ENCODE measurements at regions not wholly inside any gene's neighbourhood (a gene's known extent, or its start where the extent isn't known, plus 50 kb on each side); places are given as distances from the start of the nearest gene placed in this dataset.

- H2BK5ac ChIP-seq (ENCODE audit: low read depth, low read length, poor library complexity) = no peak overlapping the region
- H4K12ac ChIP-seq (ENCODE audit: low read depth, low read length) = no peak overlapping the region
- H2BK120ac ChIP-seq (ENCODE audit: insufficient read depth, low read length, poor library complexity) = no peak overlapping the region
- H3K4ac ChIP-seq (ENCODE audit: low read depth, low read length) = no peak overlapping the region
- no peaks in the 10 kb centered on the region for H3K79me2 ChIP-seq (ENCODE audit: control insufficient read depth, insufficient read depth, low read length, poor library complexity)
- DNase-seq = no peak
- H3K27ac ChIP-seq (ENCODE audit: low read depth, low read length) = no peak overlapping the region
- H2AFZ ChIP-seq (ENCODE audit: insufficient read depth, low read length, poor library complexity) = no peak overlapping the region
- H3K79me1 ChIP-seq (ENCODE audit: low read length) = no peaks in the 10 kb centered on the region
- H4K91ac ChIP-seq (ENCODE audit: low read depth, low read length) = no peak overlapping the region
- no peaks in the 10 kb centered on the region for H3K27me3 ChIP-seq (ENCODE audit: insufficient read depth, low read length)
- no peak overlapping the region for H3K4me3 ChIP-seq (ENCODE audit: low read depth, low read length)
- no peak overlapping the region for H4K8ac ChIP-seq (ENCODE audit: low read depth, low read length)
- no CpG with 5 or more reads among the region's 3 CpGs for WGBS (ENCODE audit: extremely low coverage, insufficient coverage, insufficient read length)
- no peak overlapping the region for H3K4me2 ChIP-seq (ENCODE audit: low read length)
- H3K18ac ChIP-seq (ENCODE audit: low read length) = no peak overlapping the region
- no peak overlapping the region for H2BK12ac ChIP-seq (ENCODE audit: low read length)
- no peaks in the 10 kb centered on the region for H3K9me3 ChIP-seq (ENCODE audit: insufficient read depth, low read depth, low read length)
- no peak overlapping the region for H3K9ac ChIP-seq (ENCODE audit: low read length)
- no peak overlapping the region for H2AK5ac ChIP-seq (ENCODE audit: low read length)
- no peak overlapping the region for H3K14ac ChIP-seq (ENCODE audit: low read length)
- H3K4me1 ChIP-seq (ENCODE audit: control insufficient read depth in 1 of 2, insufficient read depth in 2 of 2, low read length in 2 of 2) = no peaks in the 10 kb centered on the region
- no peaks in the 10 kb centered on the region for H3K36me3 ChIP-seq (ENCODE audit: control insufficient read depth in 1 of 2, insufficient read depth in 2 of 2, low read length in 2 of 2)
- H3K23ac ChIP-seq (ENCODE audit: low read length) = no peak overlapping the region
Measured at GRCh38 chr6:74927299-74927698, 278.6 kb downstream of the COL12A1 start.

- H3K36me3 ChIP-seq (ENCODE audit: control insufficient read depth in 1 of 2, insufficient read depth in 2 of 2, low read length in 2 of 2) = no peaks in the 10 kb centered on the region
- no CpG with 5 or more reads among the region's 5 CpGs for WGBS (ENCODE audit: extremely low coverage, insufficient coverage, insufficient read length)
- no peak overlapping the region for H4K8ac ChIP-seq (ENCODE audit: low read depth, low read length)
- H4K91ac ChIP-seq (ENCODE audit: low read depth, low read length) = no peak overlapping the region
- H2AFZ ChIP-seq (ENCODE audit: insufficient read depth, low read length, poor library complexity) = no peak overlapping the region
- H3K79me1 ChIP-seq (ENCODE audit: low read length) = no peaks in the 10 kb centered on the region
- H3K9ac ChIP-seq (ENCODE audit: low read length) = no peak overlapping the region
- no peak overlapping the region for H2BK120ac ChIP-seq (ENCODE audit: insufficient read depth, low read length, poor library complexity)
- no peak overlapping the region for H3K4me2 ChIP-seq (ENCODE audit: low read length)
- no peak overlapping the region for H3K18ac ChIP-seq (ENCODE audit: low read length)
- DNase-seq = no peak
- H3K4me1 ChIP-seq (ENCODE audit: control insufficient read depth in 1 of 2, insufficient read depth in 2 of 2, low read length in 2 of 2) = no peaks in the 10 kb centered on the region
- H3K79me2 ChIP-seq (ENCODE audit: control insufficient read depth, insufficient read depth, low read length, poor library complexity) = no peaks in the 10 kb centered on the region
- no peak overlapping the region for H3K14ac ChIP-seq (ENCODE audit: low read length)
- no peaks in the 10 kb centered on the region for H3K27me3 ChIP-seq (ENCODE audit: insufficient read depth, low read length)
- H3K4ac ChIP-seq (ENCODE audit: low read depth, low read length) = no peak overlapping the region
- no peak overlapping the region for H2BK5ac ChIP-seq (ENCODE audit: low read depth, low read length, poor library complexity)
- no peak overlapping the region for H3K23ac ChIP-seq (ENCODE audit: low read length)
- no peak overlapping the region for H4K12ac ChIP-seq (ENCODE audit: low read depth, low read length)
- no peak overlapping the region for H2AK5ac ChIP-seq (ENCODE audit: low read length)
- H3K27ac ChIP-seq (ENCODE audit: low read depth, low read length) = no peak overlapping the region
- no peak overlapping the region for H2BK12ac ChIP-seq (ENCODE audit: low read length)
- H3K4me3 ChIP-seq (ENCODE audit: low read depth, low read length) = no peak overlapping the region
- H3K9me3 ChIP-seq (ENCODE audit: insufficient read depth, low read depth, low read length) = no peaks in the 10 kb centered on the region
Measured at GRCh38 chr6:74925683-74926082, 280.2 kb downstream of the COL12A1 start.

GRCh38 chr6:74914888-74915287 is 291.0 kb downstream of the COL12A1 start:
- Histone ChIP-seq H4K91ac (ENCODE audit: low read depth, low read length) (no peak overlapping the region), H2BK12ac (ENCODE audit: low read length) (no peak overlapping the region), H3K36me3 (ENCODE audit: control insufficient read depth in 1 of 2, insufficient read depth in 2 of 2, low read length in 2 of 2) (no peaks in the 10 kb centered on the region), H3K18ac (ENCODE audit: low read length) (no peak overlapping the region), H2AK5ac (ENCODE audit: low read length) (no peak overlapping the region), H3K23ac (ENCODE audit: low read length) (no peak overlapping the region), H3K4ac (ENCODE audit: low read depth, low read length) (no peak overlapping the region), H3K27me3 (ENCODE audit: insufficient read depth, low read length) (no peaks in the 10 kb centered on the region), H2BK5ac (ENCODE audit: low read depth, low read length, poor library complexity) (no peak overlapping the region), H3K4me1 (ENCODE audit: control insufficient read depth in 1 of 2, insufficient read depth in 2 of 2, low read length in 2 of 2) (no peaks in the 10 kb centered on the region), H3K9ac (ENCODE audit: low read length) (no peak overlapping the region), H3K79me2 (ENCODE audit: control insufficient read depth, insufficient read depth, low read length, poor library complexity) (no peaks in the 10 kb centered on the region), H3K4me3 (ENCODE audit: low read depth, low read length) (no peak overlapping the region), H3K27ac (ENCODE audit: low read depth, low read length) (no peak overlapping the region), H4K8ac (ENCODE audit: low read depth, low read length) (no peak overlapping the region), H3K4me2 (ENCODE audit: low read length) (no peak overlapping the region), H2BK120ac (ENCODE audit: insufficient read depth, low read length, poor library complexity) (no peak overlapping the region), H2AFZ (ENCODE audit: insufficient read depth, low read length, poor library complexity) (no peak overlapping the region), H4K12ac (ENCODE audit: low read depth, low read length) (no peak overlapping the region), H3K79me1 (ENCODE audit: low read length) (no peaks in the 10 kb centered on the region), H3K9me3 (ENCODE audit: insufficient read depth, low read depth, low read length) (no peaks in the 10 kb centered on the region), H3K14ac (ENCODE audit: low read length) (no peak overlapping the region)
- WGBS (ENCODE audit: extremely low coverage, insufficient coverage, insufficient read length) = no CpG with 5 or more reads among the region's 3 CpGs
- DNase-seq = no peak

- no peaks in the 10 kb centered on the region for H3K27me3 ChIP-seq (ENCODE audit: insufficient read depth, low read length)
- DNase-seq = no peak
- no peak overlapping the region for H4K12ac ChIP-seq (ENCODE audit: low read depth, low read length)
- no peak overlapping the region for H2BK12ac ChIP-seq (ENCODE audit: low read length)
- no peak overlapping the region for H2BK5ac ChIP-seq (ENCODE audit: low read depth, low read length, poor library complexity)
- no peak overlapping the region for H2BK120ac ChIP-seq (ENCODE audit: insufficient read depth, low read length, poor library complexity)
- H3K9ac ChIP-seq (ENCODE audit: low read length) = no peak overlapping the region
- H3K27ac ChIP-seq (ENCODE audit: low read depth, low read length) = no peak overlapping the region
- no peaks in the 10 kb centered on the region for H3K9me3 ChIP-seq (ENCODE audit: insufficient read depth, low read depth, low read length)
- no peak overlapping the region for H2AK5ac ChIP-seq (ENCODE audit: low read length)
- H3K4me1 ChIP-seq (ENCODE audit: control insufficient read depth in 1 of 2, insufficient read depth in 2 of 2, low read length in 2 of 2) = no peaks in the 10 kb centered on the region
- H3K79me2 ChIP-seq (ENCODE audit: control insufficient read depth, insufficient read depth, low read length, poor library complexity) = no peaks in the 10 kb centered on the region
- WGBS (ENCODE audit: extremely low coverage, insufficient coverage, insufficient read length) = no CpG with 5 or more reads among the region's 3 CpGs
- H3K23ac ChIP-seq (ENCODE audit: low read length) = no peak overlapping the region
- no peak overlapping the region for H3K14ac ChIP-seq (ENCODE audit: low read length)
- H3K4me3 ChIP-seq (ENCODE audit: low read depth, low read length) = no peak overlapping the region
- no peak overlapping the region for H2AFZ ChIP-seq (ENCODE audit: insufficient read depth, low read length, poor library complexity)
- H4K91ac ChIP-seq (ENCODE audit: low read depth, low read length) = no peak overlapping the region
- H4K8ac ChIP-seq (ENCODE audit: low read depth, low read length) = no peak overlapping the region
- no peaks in the 10 kb centered on the region for H3K36me3 ChIP-seq (ENCODE audit: control insufficient read depth in 1 of 2, insufficient read depth in 2 of 2, low read length in 2 of 2)
- no peak overlapping the region for H3K18ac ChIP-seq (ENCODE audit: low read length)
- no peak overlapping the region for H3K4me2 ChIP-seq (ENCODE audit: low read length)
- no peak overlapping the region for H3K4ac ChIP-seq (ENCODE audit: low read depth, low read length)
- no peaks in the 10 kb centered on the region for H3K79me1 ChIP-seq (ENCODE audit: low read length)
Measured at GRCh38 chr6:74912234-74912633, 293.6 kb downstream of the COL12A1 start.
